ENCODE measurements at regions not wholly inside any gene's neighbourhood (a gene's known extent, or its start where the extent isn't known, plus 50 kb on each side); places are given as distances from the start of the nearest gene placed in this dataset.

DNA sequence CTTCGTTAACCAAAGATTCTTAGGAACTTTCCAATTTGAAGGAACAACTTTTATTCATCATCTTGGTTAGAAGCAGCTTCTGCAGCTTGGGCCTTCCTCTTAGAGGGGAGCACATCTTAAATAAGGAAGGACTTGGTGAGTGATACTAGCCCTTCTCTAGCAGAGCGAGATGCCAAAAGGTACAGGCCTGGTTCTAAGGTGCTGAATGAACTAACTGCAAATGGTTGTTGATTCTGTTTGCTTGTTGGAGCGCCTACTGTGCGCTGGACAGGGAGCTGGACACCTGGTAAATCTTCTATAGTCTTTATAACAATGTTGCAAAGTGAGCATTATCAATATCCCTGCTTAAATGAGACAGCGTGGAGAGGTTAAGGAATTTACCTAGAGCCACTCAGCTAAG, 127.1 kb downstream of the MYCN start:
- ChIA-PET CTCF (no interaction called here), POLR2A (ENCODE audit: unreplicated experiment) (no interaction called here)
- no peak for TF ChIP-seq MAZ (IDR thresholded peaks at IDR 0.05; ENCODE audit: borderline replicate concordance, low read depth, low read length)
- no peak for TF ChIP-seq SMC3 (IDR thresholded peaks at IDR 0.05; ENCODE audit: low read depth, low read length)
- TF ChIP-seq RFX5 (IDR thresholded peaks at IDR 0.05; ENCODE audit: low read depth, low read length): no peak
- TF ChIP-seq FOS (IDR thresholded peaks at IDR 0.05; ENCODE audit: low read depth, low read length): no peak
- TF ChIP-seq BHLHE40 (IDR thresholded peaks at IDR 0.05; ENCODE audit: low read depth, low read length): no peak
- TF ChIP-seq MAFK (IDR thresholded peaks at IDR 0.05; ENCODE audit: low read depth, low read length): no peak
- no peak for TF ChIP-seq CHD1 (IDR thresholded peaks at IDR 0.05; ENCODE audit: low read depth, low read length)
- TF ChIP-seq RCOR1 (IDR thresholded peaks at IDR 0.05; ENCODE audit: insufficient replicate concordance, low read length): no peak
- TF ChIP-seq, protein P1, sequence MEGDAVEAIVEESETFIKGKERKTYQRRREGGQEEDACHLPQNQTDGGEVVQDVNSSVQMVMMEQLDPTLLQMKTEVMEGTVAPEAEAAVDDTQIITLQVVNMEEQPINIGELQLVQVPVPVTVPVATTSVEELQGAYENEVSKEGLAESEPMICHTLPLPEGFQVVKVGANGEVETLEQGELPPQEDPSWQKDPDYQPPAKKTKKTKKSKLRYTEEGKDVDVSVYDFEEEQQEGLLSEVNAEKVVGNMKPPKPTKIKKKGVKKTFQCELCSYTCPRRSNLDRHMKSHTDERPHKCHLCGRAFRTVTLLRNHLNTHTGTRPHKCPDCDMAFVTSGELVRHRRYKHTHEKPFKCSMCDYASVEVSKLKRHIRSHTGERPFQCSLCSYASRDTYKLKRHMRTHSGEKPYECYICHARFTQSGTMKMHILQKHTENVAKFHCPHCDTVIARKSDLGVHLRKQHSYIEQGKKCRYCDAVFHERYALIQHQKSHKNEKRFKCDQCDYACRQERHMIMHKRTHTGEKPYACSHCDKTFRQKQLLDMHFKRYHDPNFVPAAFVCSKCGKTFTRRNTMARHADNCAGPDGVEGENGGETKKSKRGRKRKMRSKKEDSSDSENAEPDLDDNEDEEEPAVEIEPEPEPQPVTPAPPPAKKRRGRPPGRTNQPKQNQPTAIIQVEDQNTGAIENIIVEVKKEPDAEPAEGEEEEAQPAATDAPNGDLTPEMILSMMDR (conservative IDR thresholded peaks at IDR 0.05; ENCODE audit: low read depth, low read length): no peak
- no peak for TF ChIP-seq RAD21 (IDR thresholded peaks at IDR 0.05; ENCODE audit: low read length)
- no peak for TF ChIP-seq MXI1 (IDR thresholded peaks at IDR 0.05; ENCODE audit: borderline replicate concordance, low read depth, low read length)
- TF ChIP-seq CEBPB (IDR thresholded peaks at IDR 0.05; ENCODE audit: low read depth, low read length): no peak
- TF ChIP-seq, protein P2, sequence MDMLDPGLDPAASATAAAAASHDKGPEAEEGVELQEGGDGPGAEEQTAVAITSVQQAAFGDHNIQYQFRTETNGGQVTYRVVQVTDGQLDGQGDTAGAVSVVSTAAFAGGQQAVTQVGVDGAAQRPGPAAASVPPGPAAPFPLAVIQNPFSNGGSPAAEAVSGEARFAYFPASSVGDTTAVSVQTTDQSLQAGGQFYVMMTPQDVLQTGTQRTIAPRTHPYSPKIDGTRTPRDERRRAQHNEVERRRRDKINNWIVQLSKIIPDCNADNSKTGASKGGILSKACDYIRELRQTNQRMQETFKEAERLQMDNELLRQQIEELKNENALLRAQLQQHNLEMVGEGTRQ (IDR thresholded peaks at IDR 0.05; ENCODE audit: low read depth, low read length): no peak
- TF ChIP-seq, protein P3, sequence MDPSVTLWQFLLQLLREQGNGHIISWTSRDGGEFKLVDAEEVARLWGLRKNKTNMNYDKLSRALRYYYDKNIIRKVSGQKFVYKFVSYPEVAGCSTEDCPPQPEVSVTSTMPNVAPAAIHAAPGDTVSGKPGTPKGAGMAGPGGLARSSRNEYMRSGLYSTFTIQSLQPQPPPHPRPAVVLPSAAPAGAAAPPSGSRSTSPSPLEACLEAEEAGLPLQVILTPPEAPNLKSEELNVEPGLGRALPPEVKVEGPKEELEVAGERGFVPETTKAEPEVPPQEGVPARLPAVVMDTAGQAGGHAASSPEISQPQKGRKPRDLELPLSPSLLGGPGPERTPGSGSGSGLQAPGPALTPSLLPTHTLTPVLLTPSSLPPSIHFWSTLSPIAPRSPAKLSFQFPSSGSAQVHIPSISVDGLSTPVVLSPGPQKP (IDR thresholded peaks at IDR 0.05; ENCODE audit: borderline replicate concordance, low read depth, low read length): no peak
- Histone ChIP-seq H3K56ac (ENCODE audit: extremely low read depth, insufficient read depth, low read length) (no peak overlapping the region), H2BK15ac (ENCODE audit: low read depth, low read length) (no peak overlapping the region), H3K79me1 (ENCODE audit: low read depth in 1 of 2, low read length in 2 of 2) (no peaks in the 10 kb centered on the region), H3K23ac (ENCODE audit: low read depth, low read length) (no peak overlapping the region), H4K5ac (ENCODE audit: low read depth, low read length) (no peak overlapping the region), H2BK120ac (ENCODE audit: low read depth, low read length) (no peak overlapping the region), H3K4me3 (ENCODE audit: insufficient read depth, low read depth, low read length) (no peak overlapping the region), H3K4ac (ENCODE audit: low read depth, low read length) (no peak overlapping the region), H3K36me3 (ENCODE audit: control insufficient read depth, insufficient read depth, low read length) (no peaks in the 10 kb centered on the region), H4K20me1 (ENCODE audit: insufficient read depth, low read length) (no peaks in the 10 kb centered on the region), H3K9me3 (ENCODE audit: control insufficient read depth, insufficient read depth, low read length) (peaks cover 30% of the 10 kb centered on the region), H3K9ac (ENCODE audit: low read depth, low read length) (no peak overlapping the region), H3K4me1 (ENCODE audit: control insufficient read depth, insufficient read depth, low read length) (no peaks in the 10 kb centered on the region), H2AFZ (replicated peaks; ENCODE audit: low read length, poor library complexity) (no peak overlapping the region), H3K9me1 (ENCODE audit: insufficient read depth, low read length) (no peaks in the 10 kb centered on the region), H3K18ac (ENCODE audit: low read depth, low read length) (no peak overlapping the region), H4K91ac (ENCODE audit: insufficient read depth, low read depth, low read length) (no peak overlapping the region), H2BK20ac (ENCODE audit: low read depth, low read length) (no peak overlapping the region), H2AK5ac (ENCODE audit: low read depth, low read length) (no peak overlapping the region), H3K4me2 (ENCODE audit: low read depth, low read length) (no peak overlapping the region), H4K8ac (ENCODE audit: low read depth in 2 of 2, low read length in 2 of 2) (no peak overlapping the region), H3K27ac (ENCODE audit: insufficient read depth, low read length) (no peak overlapping the region), H3K27me3 (ENCODE audit: control insufficient read depth, insufficient read depth, low read length) (no peaks in the 10 kb centered on the region), H2BK5ac (ENCODE audit: low read depth, low read length, poor library complexity, severe bottlenecking) (no peak overlapping the region), H3K14ac (replicated peaks; ENCODE audit: low read depth, low read length) (no peak overlapping the region), H2AK9ac (replicated peaks; ENCODE audit: low read depth, low read length, poor library complexity) (no peak overlapping the region)
- BruUV-seq (replicated peaks): no TSS peak
- ATAC-seq (ENCODE audit: low read depth): no peak
- dilution Hi-C loops (cut with HindIII; ENCODE audit: low sequenced_read_pairs, unreplicated experiment) (no loop called here), intact Hi-C loops (cut with micrococcal nuclease) (no loop called here), in situ Hi-C loops (cut with MboI; ENCODE audit: low sequenced_read_pairs) (no loop called here)
- WGBS, 2 experiments (ENCODE audit: extremely low coverage in 2 of 2, insufficient read length in 1 of 2): no CpG with 5 or more reads among the region's 5 CpGs
- no peak for DNase-seq

Data from IMR-90 (cell line).